GM21526 (cell line): ENCODE measurements at regions not wholly inside any gene's neighbourhood (a gene's known extent, or its start where the extent isn't known, plus 50 kb on each side); places are given as distances from the start of the nearest gene placed in this dataset.

ENCODE experiments used
- ATAC-seq: cut with Tn5 transposase; IDR thresholded peaks from one replicate; pipeline ENCODE4 v1.9.1; 2021; ENCODE audit warnings: moderate library complexity; ENCODE audit not compliant: unreplicated experiment, low FRiP score

- ATAC-seq = no peak
These were observed 750.3 kb upstream of the RAB6C start for GRCh38 chr2:129229196-129229595.

- ATAC-seq = no peak
These were observed 749.5 kb upstream of the RAB6C start for GRCh38 chr2:129229830-129230441.

- no peak for ATAC-seq
These were observed 747.5 kb upstream of the RAB6C start for GRCh38 chr2:129231924-129232323.

- no peak for ATAC-seq
These were observed 746.3 kb upstream of the RAB6C start for GRCh38 chr2:129233166-129233565.

- no peak for ATAC-seq
These were observed 745.6 kb upstream of the RAB6C start for GRCh38 chr2:129233751-129234406.

GRCh38 chr2:129236601-129237000 is 742.9 kb upstream of the RAB6C start:
- no peak for ATAC-seq

- ATAC-seq = no peak
These were observed 741.3 kb upstream of the RAB6C start for GRCh38 chr2:129237966-129238725.

GRCh38 chr2:129239141-129239540 is 740.3 kb upstream of the RAB6C start:
- no peak for ATAC-seq

- no peak for ATAC-seq
These were observed 739.4 kb upstream of the RAB6C start for GRCh38 chr2:129240061-129240460.

- ATAC-seq = no peak
These were observed 737.2 kb upstream of the RAB6C start for GRCh38 chr2:129242269-129242668.

GRCh38 chr2:129247751-129248150 is 731.7 kb upstream of the RAB6C start:
- no peak for ATAC-seq

GRCh38 chr2:129248198-129248597 is 731.3 kb upstream of the RAB6C start:
- no peak for ATAC-seq

- ATAC-seq = no peak
These were observed 726.5 kb upstream of the RAB6C start for GRCh38 chr2:129252781-129253460.

- no peak for ATAC-seq
These were observed 726.0 kb upstream of the RAB6C start for GRCh38 chr2:129253461-129253812.

- ATAC-seq = no peak
These were observed 724.7 kb upstream of the RAB6C start for GRCh38 chr2:129254718-129255117.

- no peak for ATAC-seq
These were observed 723.7 kb upstream of the RAB6C start for GRCh38 chr2:129255610-129256313.

GRCh38 chr2:129256642-129257041 is 722.8 kb upstream of the RAB6C start:
- ATAC-seq = no peak

- no peak for ATAC-seq
These were observed 716.5 kb upstream of the RAB6C start for GRCh38 chr2:129262934-129263333.

GRCh38 chr2:129263939-129264338 is 715.5 kb upstream of the RAB6C start:
- no peak for ATAC-seq

GRCh38 chr2:129267559-129267958 is 711.9 kb upstream of the RAB6C start:
- ATAC-seq = no peak
